Natural killer cell (primary cell): ENCODE measurements at regions not wholly inside any gene's neighbourhood (a gene's known extent, or its start where the extent isn't known, plus 50 kb on each side); places are given as distances from the start of the nearest gene placed in this dataset.

Source experiments
- ATAC-seq, 3 donors: fragments of 150-1000 bp in 2 of 3; fragments of 200-7000 bp in 1 of 3; cut with Tn5 transposase; 1 replicate in 1 of 3; 2 replicates in 2 of 3; pipeline ENCODE4 v1.10.0; 2021; ENCODE audit warnings: mild to moderate bottlenecking in 2 of 3, moderate library complexity in 2 of 3
- DNase-seq, 2 donors: peaks; one replicate each; pipeline versions ENCODE4 v3.0.0 to v3.0.0-alpha.2; 2013 to 2021; ENCODE audit warnings: mixed read lengths in 1 of 2
- H3K27ac ChIP-seq: one replicate; pipeline ENCODE4 v1.5.1; 2013; ENCODE audit warnings: mild to moderate bottlenecking, low read length
- H3K27me3 ChIP-seq: one replicate; pipeline ENCODE4 v1.6.1; 2013; ENCODE audit warnings: low read length; ENCODE audit not compliant: control insufficient read depth, insufficient read depth
- H3K36me3 ChIP-seq: one replicate; pipeline ENCODE4 v1.6.1; 2013; ENCODE audit warnings: low read length; ENCODE audit not compliant: control insufficient read depth, insufficient read depth
- H3K4me1 ChIP-seq: one replicate; pipeline ENCODE4 v1.6.1; 2013; ENCODE audit warnings: low read length; ENCODE audit not compliant: control insufficient read depth, insufficient read depth
- H3K4me3 ChIP-seq: one replicate; pipeline ENCODE4 v1.5.1; 2013; ENCODE audit warnings: low read length
- H3K9me3 ChIP-seq: one replicate; pipeline ENCODE4 v1.6.1; 2013; ENCODE audit warnings: low read length; ENCODE audit not compliant: control insufficient read depth, insufficient read depth
- H3K27ac Mint-ChIP-seq, 2 donors: one replicate each; pipeline ENCODE4 v1.8.0; 2022; ENCODE audit warnings: mild to moderate bottlenecking in 2 of 2, mixed read lengths in 2 of 2, moderate library complexity in 1 of 2
- H3K27me3 Mint-ChIP-seq, 2 donors: one replicate each; pipeline ENCODE4 v1.8.0; 2022; ENCODE audit warnings: low read depth in 2 of 2, mixed read lengths in 2 of 2
- H3K36me3 Mint-ChIP-seq: one replicate; pipeline ENCODE4 v1.8.0; 2022; ENCODE audit warnings: mixed read lengths
- H3K4me1 Mint-ChIP-seq, 2 donors: one replicate each; pipeline ENCODE4 v1.8.0; 2022; ENCODE audit warnings: mixed read lengths in 2 of 2
- H3K4me3 Mint-ChIP-seq: one replicate; pipeline ENCODE4 v1.8.0; 2022; ENCODE audit warnings: mild to moderate bottlenecking, moderate library complexity, mixed read lengths
- H3K9me3 Mint-ChIP-seq, 2 donors: one replicate each; pipeline ENCODE4 v1.8.0; 2022; ENCODE audit warnings: mixed read lengths in 2 of 2
- CTCF ChIP-seq: fragments of 200-600 bp; IDR thresholded peaks from one replicate; pipeline ENCODE4 v1.8.0; 2022; ENCODE audit warnings: antibody characterized with exemption
- WGBS: methylation state at CpG from one replicate; pipeline ENCODE4 v1.1.7; 2013; ENCODE audit warnings: missing lambda C conversion rate; ENCODE audit not compliant: insufficient coverage; 5-methylcytosine and 5-hydroxymethylcytosine counted together
- intact Hi-C: fragments of 100-400 bp; cut with micrococcal nuclease; formaldehyde crosslinking; loops from one replicate; pipeline ENCODE4 v1.14.2; 2022

GRCh38 chr10:123455861-123456260 lies 210.3 kb upstream of the GPR26 start:
- peaks cover 0 to 8% of the 10 kb centered on the region in 2 donors for H3K27me3 Mint-ChIP-seq
- intact Hi-C loops: no loop called here
- H3K4me3 Mint-ChIP-seq: no peak overlapping the region
- Histone ChIP-seq H3K9me3 (no peaks in the 10 kb centered on the region), H3K4me1 (peaks cover 6% of the 10 kb centered on the region), H3K4me3 (no peak overlapping the region), H3K27ac (no peak overlapping the region), H3K36me3 (no peaks in the 10 kb centered on the region), H3K27me3 (no peaks in the 10 kb centered on the region)
- peaks cover 0 to 11% of the 10 kb centered on the region in 2 donors for H3K4me1 Mint-ChIP-seq
- no peak for TF ChIP-seq CTCF
- H3K36me3 Mint-ChIP-seq: no peaks in the 10 kb centered on the region
- ATAC-seq (no peak), DNase-seq (no peak)
- no peaks in the 10 kb centered on the region for H3K9me3 Mint-ChIP-seq
- 79% methylated on average over 3 of the region's 3 CpGs for WGBS
- no peak overlapping the region for H3K27ac Mint-ChIP-seq

GRCh38 chr10:123458933-123459332 lies 207.2 kb upstream of the GPR26 start:
- TF ChIP-seq CTCF: no peak
- H3K27me3 ChIP-seq: no peaks in the 10 kb centered on the region
- no peak for ATAC-seq
- Mint-ChIP-seq H3K36me3 (no peaks in the 10 kb centered on the region), H3K27me3 (peaks cover 0 to 3% of the 10 kb centered on the region in 2 donors), H3K9me3 (no peaks in the 10 kb centered on the region), H3K4me3 (no peak overlapping the region), H3K4me1 (no peaks in the 10 kb centered on the region), H3K27ac (no peak overlapping the region)
- H3K9me3 ChIP-seq: no peaks in the 10 kb centered on the region
- H3K4me1 ChIP-seq: no peaks in the 10 kb centered on the region
- no peak for DNase-seq
- H3K27ac ChIP-seq: no peak overlapping the region
- 68% methylated on average over 5 of the region's 5 CpGs for WGBS
- intact Hi-C loops: no loop called here
- no peaks in the 10 kb centered on the region for H3K36me3 ChIP-seq
- no peak overlapping the region for H3K4me3 ChIP-seq

- H3K4me3 Mint-ChIP-seq: no peak overlapping the region
- DNase-seq: no peak
- no peaks in the 10 kb centered on the region for H3K4me1 ChIP-seq
- no peaks in the 10 kb centered on the region for H3K27me3 ChIP-seq
- WGBS: 78% methylated on average over 7 of the region's 7 CpGs
- no peaks in the 10 kb centered on the region for H3K9me3 ChIP-seq
- no peaks in the 10 kb centered on the region for H3K27me3 Mint-ChIP-seq
- H3K27ac ChIP-seq: no peak overlapping the region
- no peak overlapping the region for H3K27ac Mint-ChIP-seq
- intact Hi-C loops: no loop called here
- TF ChIP-seq CTCF: no peak
- no peak overlapping the region for H3K4me3 ChIP-seq
- no peak for ATAC-seq
- no peaks in the 10 kb centered on the region for H3K9me3 Mint-ChIP-seq
- no peaks in the 10 kb centered on the region for H3K36me3 Mint-ChIP-seq
- no peaks in the 10 kb centered on the region for H3K36me3 ChIP-seq
- H3K4me1 Mint-ChIP-seq: no peaks in the 10 kb centered on the region
Observed at GRCh38 chr10:123459371-123460091, 206.6 kb upstream of the GPR26 start.

- no peak overlapping the region for H3K27ac Mint-ChIP-seq
- 90% methylated on average over 8 of the region's 8 CpGs for WGBS
- TF ChIP-seq CTCF: no peak
Observed at GRCh38 chr10:123462246-123462645, 203.9 kb upstream of the GPR26 start.

More at GRCh38 chr10:123462246-123462645, 203.9 kb upstream of the GPR26 start:
- no peaks in the 10 kb centered on the region for H3K36me3 ChIP-seq
- H3K36me3 Mint-ChIP-seq: no peaks in the 10 kb centered on the region
- no peak for DNase-seq
- no peak overlapping the region for H3K4me3 ChIP-seq
- H3K4me1 Mint-ChIP-seq: no peaks in the 10 kb centered on the region
- H3K27me3 Mint-ChIP-seq: peaks cover 0 to 2% of the 10 kb centered on the region in 2 donors
- H3K4me3 Mint-ChIP-seq: no peak overlapping the region
- no peaks in the 10 kb centered on the region for H3K27me3 ChIP-seq
- H3K9me3 ChIP-seq: no peaks in the 10 kb centered on the region
- intact Hi-C loops: no loop called here
- ATAC-seq: no peak
- H3K9me3 Mint-ChIP-seq: no peaks in the 10 kb centered on the region
- no peak overlapping the region for H3K27ac ChIP-seq
- no peaks in the 10 kb centered on the region for H3K4me1 ChIP-seq
